ENCODE measurements at regions not wholly inside any gene's neighbourhood (a gene's known extent, or its start where the extent isn't known, plus 50 kb on each side); places are given as distances from the start of the nearest gene placed in this dataset.

GRCh38 chr5:133882846-133883245 lies 85.6 kb downstream of the C5orf15 start:
- no peak for DNase-seq (ENCODE audit: low spot score)
- no peaks in the 10 kb centered on the region for H3K27me3 Mint-ChIP-seq (ENCODE audit: low read depth)
- peaks cover 30% of the 10 kb centered on the region for H3K4me1 Mint-ChIP-seq (ENCODE audit: low read depth)
- H3K9me3 Mint-ChIP-seq (ENCODE audit: low read depth) = no peaks in the 10 kb centered on the region
- H3K4me3 Mint-ChIP-seq (ENCODE audit: unreplicated experiment) = no peak overlapping the region
- no peak for TF ChIP-seq CTCF (IDR thresholded peaks at IDR 0.05)
- no peak overlapping the region for H3K27ac Mint-ChIP-seq (ENCODE audit: unreplicated experiment)
- no peaks in the 10 kb centered on the region for H3K36me3 Mint-ChIP-seq (ENCODE audit: low read depth)

- H3K4me3 Mint-ChIP-seq (ENCODE audit: unreplicated experiment) = no peak overlapping the region
- no peaks in the 10 kb centered on the region for H3K27me3 Mint-ChIP-seq (ENCODE audit: low read depth)
- peak; percentile 55 for DNase-seq (ENCODE audit: low spot score)
- peaks cover 31% of the 10 kb centered on the region for H3K4me1 Mint-ChIP-seq (ENCODE audit: low read depth)
- no peak overlapping the region for H3K27ac Mint-ChIP-seq (ENCODE audit: unreplicated experiment)
- no peak for TF ChIP-seq CTCF (IDR thresholded peaks at IDR 0.05)
- no peaks in the 10 kb centered on the region for H3K9me3 Mint-ChIP-seq (ENCODE audit: low read depth)
- no peaks in the 10 kb centered on the region for H3K36me3 Mint-ChIP-seq (ENCODE audit: low read depth)
Observed at GRCh38 chr5:133882389-133882695, 86.1 kb downstream of the C5orf15 start.

GRCh38 chr5:133881576-133882388 lies 86.6 kb downstream of the C5orf15 start:
- TF ChIP-seq CTCF (IDR thresholded peaks at IDR 0.05) = no peak
- H3K4me3 Mint-ChIP-seq (ENCODE audit: unreplicated experiment) = no peak overlapping the region
- H3K4me1 Mint-ChIP-seq (ENCODE audit: low read depth) = peaks cover 31% of the 10 kb centered on the region
- peak; percentile 59 for DNase-seq (ENCODE audit: low spot score)
- H3K9me3 Mint-ChIP-seq (ENCODE audit: low read depth) = no peaks in the 10 kb centered on the region
- no peak overlapping the region for H3K27ac Mint-ChIP-seq (ENCODE audit: unreplicated experiment)
- H3K36me3 Mint-ChIP-seq (ENCODE audit: low read depth) = no peaks in the 10 kb centered on the region
- no peaks in the 10 kb centered on the region for H3K27me3 Mint-ChIP-seq (ENCODE audit: low read depth)

GRCh38 chr5:133878236-133878555 lies 90.2 kb downstream of the C5orf15 start:
- peaks cover 20% of the 10 kb centered on the region for H3K4me1 Mint-ChIP-seq (ENCODE audit: low read depth)
- no peak for DNase-seq (ENCODE audit: low spot score)
- H3K4me3 Mint-ChIP-seq (ENCODE audit: unreplicated experiment) = no peak overlapping the region
- TF ChIP-seq CTCF (IDR thresholded peaks at IDR 0.05) = no peak
- H3K36me3 Mint-ChIP-seq (ENCODE audit: low read depth) = peaks cover 5% of the 10 kb centered on the region
- H3K9me3 Mint-ChIP-seq (ENCODE audit: low read depth) = peaks cover 18% of the 10 kb centered on the region
- H3K27ac Mint-ChIP-seq (ENCODE audit: unreplicated experiment) = no peak overlapping the region
- no peaks in the 10 kb centered on the region for H3K27me3 Mint-ChIP-seq (ENCODE audit: low read depth)

GRCh38 chr5:133877351-133878235 lies 90.8 kb downstream of the C5orf15 start:
- peaks cover 18% of the 10 kb centered on the region for H3K9me3 Mint-ChIP-seq (ENCODE audit: low read depth)
- no peak overlapping the region for H3K27ac Mint-ChIP-seq (ENCODE audit: unreplicated experiment)
- peaks cover 25% of the 10 kb centered on the region for H3K4me1 Mint-ChIP-seq (ENCODE audit: low read depth)
- H3K4me3 Mint-ChIP-seq (ENCODE audit: unreplicated experiment) = no peak overlapping the region
- no peaks in the 10 kb centered on the region for H3K27me3 Mint-ChIP-seq (ENCODE audit: low read depth)
- peaks cover 5% of the 10 kb centered on the region for H3K36me3 Mint-ChIP-seq (ENCODE audit: low read depth)
- DNase-seq (ENCODE audit: low spot score) = peak; percentile 60
- TF ChIP-seq CTCF (IDR thresholded peaks at IDR 0.05) = no peak

All from chondrocyte (in vitro differentiated cells).